ENCODE measurements at regions not wholly inside any gene's neighbourhood (a gene's known extent, or its start where the extent isn't known, plus 50 kb on each side); places are given as distances from the start of the nearest gene placed in this dataset.

GRCh38 chr10:64785816-64786215, 1264.6 kb downstream of the REEP3 start:
- Histone ChIP-seq H3K9me3 (no peaks in the 10 kb centered on the region; the same call in 1 of the 2 replicates), H3K27me3 (replicated peaks; ENCODE audit: control insufficient read depth, insufficient read depth, low read length) (no peaks in the 10 kb centered on the region), H3K36me3 (ENCODE audit: control insufficient read depth, insufficient read depth, low read length) (no peaks in the 10 kb centered on the region), H3K4me3 (ENCODE audit: low read depth, low read length) (no peak overlapping the region), H3K4me1 (no peaks in the 10 kb centered on the region)
- no peak for DNase-seq
- no peak overlapping the region for H3K4me3 Mint-ChIP-seq (ENCODE audit: unreplicated experiment)
- no peak for TF ChIP-seq CTCF (IDR thresholded peaks at IDR 0.05; ENCODE audit: insufficient read depth in 1 of 2, low read depth in 1 of 2, low read length in 1 of 2, severe bottlenecking in 1 of 2, unreplicated experiment in 1 of 2)
- H3K27ac Mint-ChIP-seq (ENCODE audit: unreplicated experiment) = no peak overlapping the region
- intact Hi-C loops (cut with micrococcal nuclease; ENCODE audit: unreplicated experiment) = no loop called here
- no peaks in the 10 kb centered on the region for H3K4me1 Mint-ChIP-seq (ENCODE audit: low read depth, unreplicated experiment)
- H3K27me3 Mint-ChIP-seq (ENCODE audit: insufficient read depth, unreplicated experiment) = no peaks in the 10 kb centered on the region
- H3K9me3 Mint-ChIP-seq (ENCODE audit: unreplicated experiment) = peaks cover 12% of the 10 kb centered on the region
- ChIA-PET CTCF (no interaction called here), POLR2A (no interaction called here)
- no TSS peak for BruUV-seq (replicated peaks)
- no peaks in the 10 kb centered on the region for H3K36me3 Mint-ChIP-seq (ENCODE audit: insufficient read depth, unreplicated experiment)

- intact Hi-C loops (cut with micrococcal nuclease; ENCODE audit: unreplicated experiment) = no loop called here
- no peak for DNase-seq
- peaks cover 12% of the 10 kb centered on the region for H3K9me3 Mint-ChIP-seq (ENCODE audit: unreplicated experiment)
- no peaks in the 10 kb centered on the region for H3K36me3 Mint-ChIP-seq (ENCODE audit: insufficient read depth, unreplicated experiment)
- no peak overlapping the region for H3K27ac Mint-ChIP-seq (ENCODE audit: unreplicated experiment)
- TF ChIP-seq CTCF (IDR thresholded peaks at IDR 0.05; ENCODE audit: insufficient read depth in 1 of 2, low read depth in 1 of 2, low read length in 1 of 2, severe bottlenecking in 1 of 2, unreplicated experiment in 1 of 2) = no peak
- ChIA-PET POLR2A (no interaction called here), CTCF (no interaction called here)
- Histone ChIP-seq H3K27me3 (replicated peaks; ENCODE audit: control insufficient read depth, insufficient read depth, low read length) (no peaks in the 10 kb centered on the region), H3K36me3 (ENCODE audit: control insufficient read depth, insufficient read depth, low read length) (no peaks in the 10 kb centered on the region), H3K9me3 (no peaks in the 10 kb centered on the region; the same call in 1 of the 2 replicates), H3K4me3 (ENCODE audit: low read depth, low read length) (no peak overlapping the region), H3K4me1 (no peaks in the 10 kb centered on the region)
- H3K27me3 Mint-ChIP-seq (ENCODE audit: insufficient read depth, unreplicated experiment) = no peaks in the 10 kb centered on the region
- no TSS peak for BruUV-seq (replicated peaks)
- H3K4me3 Mint-ChIP-seq (ENCODE audit: unreplicated experiment) = no peak overlapping the region
- no peaks in the 10 kb centered on the region for H3K4me1 Mint-ChIP-seq (ENCODE audit: low read depth, unreplicated experiment)
Observed at GRCh38 chr10:64786989-64787388, 1265.8 kb downstream of the REEP3 start.

- Mint-ChIP-seq H3K4me3 (ENCODE audit: unreplicated experiment) (peak overlapping the region; percentile 21), H3K4me1 (ENCODE audit: low read depth, unreplicated experiment) (peaks cover 17% of the 10 kb centered on the region), H3K36me3 (ENCODE audit: insufficient read depth, unreplicated experiment) (no peaks in the 10 kb centered on the region), H3K27ac (ENCODE audit: unreplicated experiment) (peak overlapping the region; percentile 7), H3K27me3 (ENCODE audit: insufficient read depth, unreplicated experiment) (no peaks in the 10 kb centered on the region), H3K9me3 (ENCODE audit: unreplicated experiment) (peaks cover 39% of the 10 kb centered on the region)
- intact Hi-C loops (cut with micrococcal nuclease; ENCODE audit: unreplicated experiment) = loop anchor here (1.0 kb wide), 1 partner anchor 71 kb away; no protein-coding TSS in a partner anchor
- peak in 1 of 2 experiments; percentile 45 for DNase-seq
- TF ChIP-seq CTCF (IDR thresholded peaks at IDR 0.05; ENCODE audit: insufficient read depth in 1 of 2, low read depth in 1 of 2, low read length in 1 of 2, severe bottlenecking in 1 of 2, unreplicated experiment in 1 of 2) = no peak
- Histone ChIP-seq H3K4me3 (ENCODE audit: low read depth, low read length) (no peak overlapping the region), H3K9me3 (peaks cover 4% of the 10 kb centered on the region; the same call in 1 of the 2 replicates), H3K27me3 (replicated peaks; ENCODE audit: control insufficient read depth, insufficient read depth, low read length) (no peaks in the 10 kb centered on the region), H3K4me1 (peaks cover 17% of the 10 kb centered on the region; the same call in 1 of the 2 replicates), H3K36me3 (ENCODE audit: control insufficient read depth, insufficient read depth, low read length) (no peaks in the 10 kb centered on the region)
- BruUV-seq (replicated peaks) = no TSS peak
- ChIA-PET POLR2A (no interaction called here), CTCF (no interaction called here)
Observed at GRCh38 chr10:64795847-64796246, 1274.6 kb downstream of the REEP3 start.

Measured in Caco-2 (cell line).